22Rv1 (cell line): ENCODE measurements at regions not wholly inside any gene's neighbourhood (a gene's known extent, or its start where the extent isn't known, plus 50 kb on each side); places are given as distances from the start of the nearest gene placed in this dataset.

Source experiments
- H3K27ac ChIP-seq: fragments of 450-650 bp; 2 replicates; pipeline ENCODE4 v1.5.1; 2017
- CTCF ChIP-seq: fragments of 450-650 bp; IDR thresholded peaks from 2 replicates; pipeline ENCODE4 v1.5.1; 2017; ENCODE audit warnings: mild to moderate bottlenecking
- ZFX ChIP-seq: fragments of 450-650 bp; IDR thresholded peaks from 2 replicates; pipeline ENCODE4 v1.6.1; 2017; ENCODE audit warnings: antibody characterized with exemption, borderline replicate concordance

GRCh38 chr2:2744958-2745715, 414.1 kb upstream of the MYT1L start:
- TF ChIP-seq ZFX (no peak), CTCF (no peak)
- no peak overlapping the region for H3K27ac ChIP-seq

DNA sequence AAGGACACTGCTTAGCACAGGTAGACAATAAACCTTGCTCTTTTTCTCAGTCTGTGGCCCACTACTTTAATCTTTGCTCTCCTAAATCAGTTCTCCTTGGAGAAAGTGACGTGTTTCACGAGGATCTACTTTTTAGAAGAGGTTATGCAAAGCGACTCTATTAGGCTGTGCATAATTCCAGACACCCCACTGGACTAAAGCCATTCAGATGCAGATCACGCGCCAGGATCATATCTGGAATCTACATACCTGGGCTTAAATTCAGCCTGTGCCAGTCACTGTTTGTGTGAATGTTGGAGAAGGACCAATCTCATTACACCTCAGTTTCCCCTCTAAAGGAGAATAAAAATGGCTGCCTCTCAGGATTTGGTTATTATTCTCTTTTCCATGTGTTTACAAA, 413.0 kb upstream of the MYT1L start:
- H3K27ac ChIP-seq, result no peak overlapping the region
- TF ChIP-seq ZFX (no peak), CTCF (no peak)

GRCh38 chr2:2743164-2743571, 412.1 kb upstream of the MYT1L start:
- no peak overlapping the region for H3K27ac ChIP-seq
- TF ChIP-seq CTCF (no peak), ZFX (no peak)

GRCh38 chr2:2742726-2743125, 411.7 kb upstream of the MYT1L start:
- TF ChIP-seq CTCF (no peak), ZFX (no peak)
- no peak overlapping the region for H3K27ac ChIP-seq

- TF ChIP-seq ZFX, result no peak
- TF ChIP-seq CTCF, result no peak
- H3K27ac ChIP-seq, result no peak overlapping the region
Measured at GRCh38 chr2:2740238-2740775, 409.2 kb upstream of the MYT1L start.

DNA sequence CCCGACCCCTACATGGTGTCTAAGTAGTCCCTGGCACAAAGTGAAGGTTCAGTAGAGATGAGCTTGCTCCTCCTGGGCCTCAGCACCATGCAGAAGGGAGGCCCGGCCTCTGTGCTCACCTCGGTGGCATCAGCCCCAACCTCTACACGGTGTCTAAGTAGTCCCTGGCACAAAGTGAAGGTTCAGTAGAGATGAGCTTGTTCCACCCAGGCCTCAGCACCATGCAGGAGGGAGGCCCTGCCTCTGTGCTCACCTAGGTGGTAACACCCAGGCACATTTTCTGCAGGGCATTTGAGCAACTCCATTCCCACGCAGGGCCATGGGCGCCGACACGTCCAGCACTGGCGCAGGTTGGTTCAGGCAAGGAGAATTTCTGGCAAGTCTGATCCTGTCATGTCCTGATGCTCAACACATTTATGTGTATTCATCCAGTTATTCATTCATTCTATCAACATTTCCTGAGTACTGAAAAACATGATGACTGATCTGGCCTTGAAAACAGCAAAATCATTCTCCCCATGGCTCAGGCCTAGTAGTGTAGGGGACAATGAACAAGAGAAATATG, 408.2 kb upstream of the MYT1L start:
- H3K27ac ChIP-seq, result no peak overlapping the region
- TF ChIP-seq ZFX, result no peak
- TF ChIP-seq CTCF, result no peak

DNA sequence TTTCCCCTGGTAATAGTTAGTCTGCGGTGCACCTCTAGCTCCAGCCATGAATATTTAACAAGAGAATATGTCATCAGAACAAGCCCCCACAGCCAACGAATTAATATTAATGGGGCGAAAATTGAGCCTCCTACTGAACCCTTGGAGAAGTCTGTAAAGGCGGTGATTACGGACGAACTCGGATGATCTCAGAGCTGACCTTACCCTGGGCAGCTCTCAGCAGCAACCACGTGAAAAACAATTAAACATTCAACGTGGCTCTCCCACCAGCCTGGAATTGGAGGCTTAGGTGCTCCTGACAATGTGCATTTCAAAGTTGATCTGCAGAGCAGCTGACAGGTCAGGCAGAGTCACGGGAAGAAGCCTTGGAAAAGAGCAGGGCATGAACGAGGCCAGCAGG, 407.6 kb upstream of the MYT1L start:
- TF ChIP-seq ZFX, result no peak
- no peak for TF ChIP-seq CTCF
- H3K27ac ChIP-seq, result no peak overlapping the region
